HG03066 (cell line): ENCODE measurements at regions not wholly inside any gene's neighbourhood (a gene's known extent, or its start where the extent isn't known, plus 50 kb on each side); places are given as distances from the start of the nearest gene placed in this dataset.

Source experiments
- ATAC-seq: cut with Tn5 transposase; IDR thresholded peaks from one replicate; pipeline ENCODE4 v1.9.1; 2021; ENCODE audit warnings: low read depth; ENCODE audit not compliant: unreplicated experiment

DNA sequence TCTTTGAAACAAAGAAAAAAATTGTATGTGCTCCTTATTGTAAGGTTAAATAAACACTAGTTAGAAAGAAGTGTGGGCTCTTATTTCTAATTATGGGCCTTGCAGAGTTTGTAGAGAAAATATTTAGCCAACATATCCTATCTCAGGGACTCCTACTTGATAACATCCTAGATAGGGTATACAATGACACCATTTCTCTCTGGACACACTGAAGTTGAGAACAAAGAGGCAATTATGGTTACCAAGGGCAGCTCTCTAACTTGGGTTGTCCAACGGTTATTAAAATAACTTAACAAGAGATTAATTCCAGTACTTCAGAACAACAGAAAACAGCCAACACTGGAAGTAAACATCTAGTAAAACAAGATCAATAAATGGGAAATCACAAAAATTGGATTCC is 69.0 kb upstream of the ZC3H11B start:
- ATAC-seq, result no peak

- no peak for ATAC-seq
Observed at GRCh38 chr1:219676012-219676765, 63.3 kb upstream of the ZC3H11B start.

GRCh38 chr1:219670426-219671149 is 57.7 kb upstream of the ZC3H11B start:
- ATAC-seq, result no peak

GRCh38 chr1:219669556-219669955 is 56.7 kb upstream of the ZC3H11B start:
- no peak for ATAC-seq

GRCh38 chr1:219669042-219669441 is 56.1 kb upstream of the ZC3H11B start:
- no peak for ATAC-seq

GRCh38 chr1:219668446-219668845 is 55.5 kb upstream of the ZC3H11B start:
- no peak for ATAC-seq

DNA sequence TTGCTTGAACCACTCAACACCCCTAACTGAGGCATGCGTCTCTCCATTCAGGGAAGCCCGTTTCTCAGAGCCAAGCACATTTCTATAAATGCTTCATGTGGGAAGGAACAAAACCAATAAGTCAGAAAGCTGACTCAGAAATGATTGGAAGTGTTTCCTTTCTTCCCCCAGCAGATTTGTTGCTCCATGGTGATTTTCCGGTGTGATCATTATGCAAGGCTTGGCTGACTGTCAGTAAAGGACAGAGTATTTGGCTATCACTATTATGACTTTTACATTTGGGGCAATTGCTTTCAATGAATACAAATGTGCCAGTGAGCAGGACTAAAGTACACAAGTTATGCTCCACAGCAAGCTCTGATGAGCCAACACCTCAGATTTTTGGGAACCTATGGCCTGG is 53.3 kb upstream of the ZC3H11B start:
- no peak for ATAC-seq

DNA sequence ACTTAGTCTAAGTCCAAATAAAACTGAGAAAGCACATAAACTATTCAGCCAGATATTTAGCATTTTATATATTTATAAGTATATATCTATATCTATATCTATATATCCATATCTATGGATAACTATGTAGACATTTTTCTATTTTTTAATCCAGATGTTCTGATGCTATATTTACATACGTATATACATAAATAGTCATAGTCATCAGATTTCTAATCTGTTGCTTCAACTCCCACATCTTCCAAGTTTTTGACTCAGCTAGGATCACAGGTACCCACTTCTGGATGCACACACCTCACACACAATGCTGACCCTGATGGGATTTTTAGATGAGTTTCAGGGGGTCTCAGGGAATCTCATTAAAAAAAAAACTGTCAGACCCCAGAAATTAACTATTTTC is 52.2 kb upstream of the ZC3H11B start:
- no peak for ATAC-seq

DNA sequence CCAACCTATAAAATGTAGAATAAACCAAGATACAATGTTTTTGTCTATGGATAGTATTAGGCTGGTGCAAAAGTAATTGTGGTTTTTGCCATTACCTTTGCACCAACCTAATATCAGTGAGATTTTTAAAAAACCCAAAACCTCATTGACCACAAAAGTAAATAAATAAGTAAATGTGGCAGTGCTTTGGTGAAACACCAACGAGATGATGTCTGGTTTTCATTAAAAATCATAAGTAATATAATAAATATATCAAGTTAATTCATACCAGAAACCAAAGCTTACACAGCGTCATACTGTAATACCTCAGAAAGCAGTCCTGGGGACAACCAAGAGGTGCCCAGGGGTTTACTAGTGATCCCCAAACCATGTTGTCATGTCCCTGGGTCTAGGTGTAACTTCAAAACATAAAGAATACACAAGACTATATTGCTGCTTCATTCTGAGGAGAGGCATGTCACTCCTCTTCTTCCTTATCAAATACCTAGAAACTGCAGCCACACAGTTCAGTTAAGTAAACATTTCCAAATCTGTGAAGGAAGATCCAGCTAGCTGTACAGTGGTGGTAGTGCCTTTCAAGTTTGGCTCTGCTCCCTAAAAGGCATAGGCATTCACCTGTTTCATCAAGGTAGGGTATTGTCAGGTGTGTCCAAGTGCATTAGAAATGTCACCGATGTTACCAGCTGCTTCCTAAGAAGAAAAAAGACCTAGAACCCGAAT is 51.6 kb upstream of the ZC3H11B start:
- no peak for ATAC-seq
